UCSD-AML1 (cell line): ENCODE measurements at regions not wholly inside any gene's neighbourhood (a gene's known extent, or its start where the extent isn't known, plus 50 kb on each side); places are given as distances from the start of the nearest gene placed in this dataset.
"Not testable (repeated sequence)": the region's sequence is repeated elsewhere in the genome, so short reads cannot be mapped to it uniquely, and the experiment has no call there.

Experiments
- DNase-seq: peaks from one replicate; lab custom pipeline; 2025; ENCODE audit not compliant: unreplicated experiment; lab: John Stamatoyannopoulos, UW

- DNase-seq: no peak
Measured at GRCh38 chr3:106338582-106339214, 469.9 kb upstream of the CBLB start.

GRCh38 chr3:106339551-106339950, 470.7 kb upstream of the CBLB start:
- DNase-seq: no peak

GRCh38 chr3:106341087-106341486, 472.3 kb upstream of the CBLB start:
- no peak for DNase-seq

DNA sequence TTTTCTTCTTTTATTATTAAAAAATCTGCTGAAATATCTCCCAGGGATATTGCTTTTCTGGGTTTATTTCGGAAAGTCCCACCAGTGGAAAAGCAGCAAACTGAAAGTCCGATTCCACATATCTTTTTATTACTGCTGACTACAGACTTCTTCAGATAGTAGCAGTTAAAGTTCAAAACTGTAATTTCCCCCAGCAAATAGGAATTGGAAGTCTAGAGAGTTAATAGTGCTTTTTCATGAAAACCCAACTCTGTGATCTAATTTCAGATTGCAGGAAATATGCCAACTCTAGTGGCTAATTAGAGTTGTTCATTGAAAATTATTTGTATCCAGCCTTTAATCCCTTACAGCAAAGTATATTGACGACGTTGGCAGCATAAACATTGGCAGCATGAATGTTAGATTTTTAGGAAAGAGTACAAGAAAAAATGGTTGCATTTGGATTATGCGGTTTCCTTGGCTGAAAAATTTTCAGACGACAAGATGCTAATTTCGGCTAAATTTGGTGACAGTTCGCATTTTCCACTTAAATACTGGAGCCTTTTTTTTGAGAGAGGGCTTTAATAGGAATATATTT, 472.9 kb upstream of the CBLB start:
- DNase-seq: no peak

DNA sequence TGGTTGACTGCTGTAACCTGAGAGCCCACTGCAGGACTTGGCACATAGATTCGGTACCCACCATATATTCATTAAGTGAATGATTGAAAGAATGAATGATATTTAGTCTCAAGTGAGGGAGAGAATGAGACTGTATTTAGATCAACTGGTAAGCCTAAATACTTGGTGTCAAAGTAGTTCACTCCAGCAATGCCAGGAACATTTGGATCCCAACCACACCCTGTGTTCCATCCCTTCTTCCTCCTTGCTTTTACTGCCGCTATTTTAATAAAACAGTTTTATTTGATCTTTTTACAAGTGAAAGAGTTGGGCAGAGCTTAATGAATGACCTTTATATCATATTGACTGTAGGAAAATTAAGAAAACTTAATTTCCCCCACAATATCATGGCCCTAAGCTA, 473.6 kb upstream of the CBLB start:
- no peak for DNase-seq

DNA sequence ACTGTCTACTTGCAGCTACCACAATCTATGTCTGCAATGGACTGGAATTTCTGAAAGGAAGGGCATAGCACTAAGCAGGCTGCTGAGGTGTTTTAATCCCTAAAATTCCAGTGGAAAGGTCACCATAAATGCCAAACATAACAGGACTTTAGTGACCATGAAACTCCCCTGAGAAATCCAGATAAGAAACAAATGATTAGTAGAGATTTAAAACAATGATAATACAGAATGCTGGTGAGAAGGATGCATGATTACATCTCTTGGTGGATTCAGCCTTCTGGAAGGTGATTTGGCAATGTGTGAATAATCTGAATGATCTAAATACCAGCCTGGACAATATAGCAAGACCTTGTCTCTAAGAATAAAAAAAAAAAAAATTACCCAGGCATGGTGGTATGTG, 475.0 kb upstream of the CBLB start:
- DNase-seq: no peak

DNA sequence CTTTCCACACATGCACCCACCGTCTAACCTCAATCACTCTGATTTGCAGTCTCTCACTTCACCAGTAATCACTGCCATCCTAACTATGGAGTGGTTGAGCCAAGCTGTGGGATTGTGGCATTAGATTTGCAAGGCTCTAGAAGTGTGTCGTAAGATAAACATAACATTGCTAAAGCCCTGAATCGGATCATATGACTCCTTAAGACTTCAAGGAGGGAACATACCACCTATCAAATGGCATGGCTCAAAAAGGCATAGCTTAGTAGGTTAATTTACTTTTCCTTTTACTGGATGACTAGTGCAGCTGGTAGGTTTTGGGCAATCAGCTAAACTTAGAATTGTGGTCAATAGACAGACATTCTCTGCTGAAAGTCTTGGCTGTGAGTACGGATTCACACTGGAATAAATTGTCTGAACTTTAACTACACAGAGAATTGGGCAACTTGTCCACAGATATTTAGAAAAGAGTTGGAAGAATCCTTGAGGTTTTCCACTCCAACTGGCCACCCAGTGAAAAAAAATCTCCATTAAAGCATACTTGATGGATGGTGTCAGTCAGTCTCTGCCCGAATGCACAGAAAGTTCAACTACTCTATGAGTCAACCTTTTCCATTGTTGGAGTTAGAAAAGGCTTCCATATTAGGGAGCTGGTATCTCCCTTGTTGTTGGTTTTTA, 476.7 kb upstream of the CBLB start:
- no peak for DNase-seq

DNA sequence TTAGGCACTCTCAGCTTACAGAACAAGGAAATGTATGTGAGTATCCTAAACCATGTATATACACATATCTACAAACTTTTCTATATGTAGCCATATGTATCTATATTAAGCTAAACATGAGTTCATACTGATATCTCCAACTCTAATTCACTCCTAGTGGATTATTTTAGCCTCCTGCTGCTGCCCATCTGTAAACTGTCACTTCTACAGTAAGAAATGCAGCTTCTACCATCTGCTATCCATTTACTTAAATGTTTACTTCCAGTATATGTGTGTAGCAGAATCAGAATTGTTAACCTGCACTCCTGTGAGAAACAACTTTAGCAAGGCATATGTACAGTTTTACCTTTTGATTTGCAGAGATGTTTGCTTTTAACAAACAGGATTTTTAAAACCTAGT, 478.5 kb upstream of the CBLB start:
- DNase-seq: no peak

- DNase-seq: no peak
Measured at GRCh38 chr3:106348139-106348690, 479.4 kb upstream of the CBLB start.

DNA sequence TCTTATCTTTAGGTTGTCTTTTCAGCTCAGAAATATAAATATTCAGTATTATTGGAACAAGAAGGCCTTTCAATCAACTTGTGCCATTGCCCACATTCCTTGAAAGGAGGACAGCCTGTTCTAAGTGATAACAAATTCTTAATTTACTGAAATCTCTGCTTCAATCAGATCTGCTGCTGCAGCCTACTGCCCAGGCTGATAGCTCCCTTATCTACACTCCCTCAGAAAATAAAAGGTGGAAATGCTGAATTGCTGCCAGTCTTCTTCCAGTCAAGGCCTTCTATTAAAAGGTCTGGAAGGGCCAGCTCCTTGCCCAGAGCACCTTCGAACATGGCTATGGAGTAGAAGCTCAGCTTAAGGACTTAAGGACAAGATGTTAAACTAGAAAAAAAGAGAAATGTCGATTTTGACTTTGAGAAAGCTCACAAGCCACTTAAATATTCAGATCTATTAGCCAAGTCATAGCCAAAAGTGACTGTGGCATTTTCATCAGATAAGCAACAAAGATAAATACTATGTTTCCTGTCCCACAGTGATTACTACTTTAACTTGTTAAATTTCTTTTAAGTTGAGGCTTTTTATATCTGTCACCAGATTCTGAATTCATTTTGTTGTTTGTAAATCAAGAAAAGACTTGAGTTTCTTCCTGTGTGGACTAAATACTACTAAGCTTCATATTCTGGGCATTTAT, 480.5 kb upstream of the CBLB start:
- no peak for DNase-seq

GRCh38 chr3:106355873-106356272, 487.1 kb upstream of the CBLB start:
- no peak for DNase-seq

GRCh38 chr3:106359692-106360091, 490.9 kb upstream of the CBLB start:
- no peak for DNase-seq

GRCh38 chr3:106360901-106361300, 492.1 kb upstream of the CBLB start:
- not testable (repeated sequence) for DNase-seq

- no peak for DNase-seq
Measured at GRCh38 chr3:106364477-106364876, 495.7 kb upstream of the CBLB start.

DNA sequence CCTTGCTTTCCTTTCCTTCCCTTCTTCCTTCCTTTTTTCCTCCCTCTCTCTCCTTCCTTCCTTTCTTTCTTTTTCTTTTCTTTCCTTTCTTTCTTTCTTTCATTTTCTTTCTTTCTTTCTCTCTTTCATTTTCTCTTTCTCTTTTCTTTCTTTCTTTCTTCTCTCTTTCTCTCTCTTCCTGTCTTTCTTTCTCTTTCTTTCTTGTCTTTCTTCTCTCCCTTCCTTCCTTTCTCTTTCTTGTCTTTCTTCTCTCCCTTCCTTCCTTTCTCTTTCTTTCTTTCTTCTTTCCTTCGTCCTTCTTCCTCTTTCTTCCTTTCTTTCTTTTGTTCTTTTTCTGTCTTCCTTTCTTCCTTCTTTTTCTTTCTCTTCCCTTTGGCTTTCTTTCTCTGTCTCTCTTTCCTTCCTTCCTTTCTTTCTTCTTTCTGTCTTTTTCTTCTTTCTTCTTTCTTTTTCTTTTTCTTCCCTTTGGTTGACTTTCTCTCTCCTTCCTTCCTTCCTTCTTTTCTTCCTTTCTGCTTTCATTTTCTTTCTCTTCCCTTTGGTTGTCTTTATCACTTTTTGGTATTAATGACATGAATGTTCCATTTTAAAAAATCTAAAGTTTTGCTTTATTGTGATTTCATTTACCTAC, 496.4 kb upstream of the CBLB start:
- no peak for DNase-seq

- DNase-seq: no peak
Measured at GRCh38 chr3:106366352-106366751, 497.5 kb upstream of the CBLB start.

DNA sequence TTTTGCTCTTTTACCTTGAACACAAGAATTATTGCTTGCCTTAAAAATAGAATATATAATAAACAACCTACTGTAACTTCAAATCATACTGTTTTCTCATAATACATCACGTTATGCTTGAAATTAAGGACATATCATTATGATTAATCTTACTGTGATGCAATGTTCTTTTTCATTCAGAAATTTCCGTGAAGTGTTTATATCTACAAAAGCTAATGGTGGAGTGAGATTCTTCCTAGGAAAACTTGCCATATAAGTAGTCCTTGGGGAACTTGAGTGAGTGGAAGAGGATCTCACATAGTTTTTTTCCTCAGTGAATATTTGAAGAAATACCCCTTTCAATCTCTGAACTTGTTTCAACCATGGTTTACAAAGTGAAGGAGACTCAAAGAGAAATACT, 498.7 kb upstream of the CBLB start:
- no peak for DNase-seq

DNA sequence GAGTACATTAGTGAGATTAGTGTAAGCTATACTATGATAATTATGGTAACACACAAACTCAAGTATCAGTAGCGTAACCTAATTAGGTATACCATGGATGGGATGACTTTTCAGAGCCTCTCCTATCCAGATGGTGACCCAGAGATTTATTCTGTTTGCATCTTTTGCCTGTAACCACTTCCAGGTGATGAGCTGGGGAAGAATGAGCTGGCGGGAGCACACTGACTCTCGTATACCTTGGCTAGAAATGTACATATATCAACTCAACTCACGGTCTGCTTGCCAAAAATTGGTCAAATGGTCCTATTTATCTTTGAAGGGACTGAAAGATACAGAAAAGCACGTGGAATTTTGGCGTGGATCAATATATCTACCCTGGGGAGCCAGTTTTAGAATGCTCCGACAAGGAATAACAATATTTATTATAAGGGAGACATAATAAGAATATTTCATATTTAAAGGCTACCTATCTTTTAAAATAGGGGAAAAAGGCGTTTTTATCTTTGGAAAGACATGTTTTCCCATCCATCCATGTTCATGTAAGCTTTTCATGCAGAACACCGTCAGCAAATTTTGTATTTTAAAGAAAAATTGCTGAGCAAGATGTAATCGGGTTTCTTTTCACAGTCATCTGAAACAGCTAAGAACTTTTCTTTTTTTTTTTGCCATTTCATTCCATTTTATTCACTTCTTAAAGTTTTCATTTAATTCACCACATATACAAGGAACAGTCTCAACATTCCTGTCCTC, 502.6 kb upstream of the CBLB start:
- DNase-seq: no peak

GRCh38 chr3:106371971-106372805, 503.4 kb upstream of the CBLB start:
- no peak for DNase-seq

- no peak for DNase-seq
Measured at GRCh38 chr3:106372806-106373190, 504.0 kb upstream of the CBLB start.
